Femur (tissue), 1 donor: ENCODE measurements at regions not wholly inside any gene's neighbourhood (a gene's known extent, or its start where the extent isn't known, plus 50 kb on each side); places are given as distances from the start of the nearest gene placed in this dataset.

Experiments
- DNase-seq: peaks from one replicate; pipeline ENCODE4 v3.0.0-alpha.2; 2017

GRCh38 chr1:62370594-62370993, 51.4 kb upstream of the KANK4 start:
- no peak for DNase-seq

DNA sequence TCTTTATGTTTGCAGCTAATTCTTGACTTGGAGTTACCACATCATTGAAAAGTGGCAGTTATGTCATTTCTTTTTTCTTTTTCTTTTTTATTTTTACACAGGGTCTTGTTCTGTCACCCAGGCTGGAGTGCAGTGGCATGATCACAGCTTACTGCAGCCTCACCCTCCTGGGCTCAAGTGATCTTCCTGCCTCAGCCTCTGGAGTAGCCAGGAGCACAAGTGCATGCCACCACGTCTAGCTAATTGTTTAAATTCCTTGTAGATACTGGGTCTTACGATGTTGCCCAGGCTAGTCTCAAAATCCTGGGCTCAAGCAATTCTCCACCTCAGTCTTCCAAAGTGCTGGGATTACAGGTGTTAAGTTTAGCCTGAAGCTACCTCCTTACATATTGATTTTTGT, 52.1 kb upstream of the KANK4 start:
- DNase-seq: no peak

- no peak for DNase-seq
These were observed 54.0 kb upstream of the KANK4 start for GRCh38 chr1:62373221-62373620.

DNA sequence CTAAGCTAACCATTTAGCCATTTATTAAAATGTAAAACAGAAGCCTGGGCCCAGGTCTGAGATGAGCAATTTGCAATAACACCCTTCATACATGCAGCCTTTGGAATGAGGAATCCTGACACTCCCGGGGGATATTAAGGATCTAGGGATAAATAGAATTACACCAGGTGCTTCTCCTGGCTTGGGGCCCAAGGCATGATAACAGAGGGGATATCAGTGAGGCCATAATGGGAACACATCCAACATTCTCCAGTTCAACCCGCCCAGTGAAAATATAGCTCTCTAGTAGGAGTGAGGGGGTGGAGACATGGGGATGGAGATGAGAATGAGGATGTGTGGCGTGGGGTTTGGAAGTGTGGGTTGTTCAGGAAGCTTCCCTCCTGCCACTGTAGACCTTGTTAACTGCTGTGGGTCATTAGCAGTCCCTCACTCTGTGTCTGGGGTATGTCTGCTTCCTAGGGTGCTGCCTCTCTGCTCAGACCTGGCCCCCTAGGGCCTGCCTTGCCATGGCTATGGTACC, 57.9 kb upstream of the KANK4 start:
- DNase-seq: no peak

DNA sequence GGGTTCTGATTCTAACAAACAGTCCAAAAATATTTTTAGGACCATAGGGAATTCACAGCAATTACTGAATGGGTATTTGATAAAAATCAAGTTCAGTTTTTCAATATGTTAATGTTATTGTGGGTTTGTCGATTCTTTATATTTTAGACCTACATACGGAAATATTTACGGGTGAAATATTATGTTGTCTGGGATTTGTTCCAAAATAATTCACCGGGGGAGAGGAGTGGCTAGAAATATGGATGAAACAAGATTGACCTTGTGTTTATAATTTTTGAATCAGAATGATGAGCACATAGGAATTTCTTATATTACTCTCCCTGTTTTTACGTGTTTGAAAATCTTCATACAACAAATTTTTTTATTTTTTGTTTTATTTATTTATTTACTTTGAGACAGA, 56.7 kb upstream of the USP1 start:
- DNase-seq: no peak

- no peak for DNase-seq
These were observed 54.8 kb upstream of the USP1 start for GRCh38 chr1:62381831-62382657.

- no peak for DNase-seq
These were observed 54.2 kb upstream of the USP1 start for GRCh38 chr1:62382658-62382955.

DNA sequence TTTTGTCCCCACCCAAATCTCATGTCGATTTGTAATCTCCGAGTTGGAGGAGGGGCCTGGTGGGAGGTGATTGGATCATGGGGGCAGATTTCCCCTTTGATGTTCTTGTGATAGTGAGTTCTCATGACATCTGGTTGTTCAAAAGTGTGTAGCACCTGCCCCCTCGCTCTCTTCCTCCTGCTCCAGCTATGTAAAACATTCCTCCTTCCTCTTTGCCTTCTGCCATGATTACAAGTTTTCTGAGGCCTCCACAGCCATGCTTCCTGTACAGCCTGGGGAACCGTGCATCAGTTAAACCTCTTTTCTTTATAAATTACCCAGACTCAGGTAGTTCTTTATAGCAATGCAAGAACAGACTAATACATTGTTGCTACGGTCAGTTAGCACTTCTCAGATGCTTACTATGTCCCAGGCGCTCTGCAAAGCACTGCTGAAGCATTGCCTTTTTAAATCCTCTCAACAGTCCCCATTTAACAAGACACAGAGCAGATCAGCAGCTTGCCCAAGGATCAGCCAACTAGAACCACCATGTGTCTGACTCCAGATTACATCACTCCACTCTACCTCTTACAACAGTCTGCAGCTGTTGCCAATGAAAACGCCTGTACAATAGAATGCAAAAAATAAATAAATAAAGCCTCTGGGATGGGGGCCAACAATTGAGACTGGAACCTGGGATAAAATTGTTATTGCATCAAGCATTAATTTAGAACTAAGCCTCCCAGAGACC, 52.4 kb upstream of the USP1 start:
- DNase-seq: peak; percentile 67

DNA sequence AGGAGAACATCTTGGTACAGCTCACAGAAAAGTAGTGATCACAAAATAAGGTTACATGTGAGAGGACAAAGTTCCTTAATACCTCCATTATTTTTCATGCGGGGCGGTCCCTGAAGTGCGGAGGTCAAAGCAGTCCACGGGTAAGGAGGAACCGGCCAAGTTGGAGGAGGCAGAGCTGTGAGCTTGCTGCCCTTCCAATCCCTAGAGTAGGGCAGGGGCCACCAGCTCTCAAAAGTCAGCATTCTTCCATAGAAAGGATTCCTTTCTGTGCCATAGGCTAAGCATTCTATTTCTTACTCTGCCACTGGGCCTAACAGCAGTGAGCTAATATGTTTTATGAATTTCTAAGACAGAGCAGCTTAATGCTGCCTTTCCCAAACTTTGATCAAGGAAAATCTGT, 50.9 kb upstream of the USP1 start:
- no peak for DNase-seq

- DNase-seq: no peak
These were observed 50.3 kb upstream of the USP1 start for GRCh38 chr1:62386351-62387121.
